ENCODE measurements at regions not wholly inside any gene's neighbourhood (a gene's known extent, or its start where the extent isn't known, plus 50 kb on each side); places are given as distances from the start of the nearest gene placed in this dataset.
"Not testable (repeated sequence)": the region's sequence is repeated elsewhere in the genome, so short reads cannot be mapped to it uniquely, and the experiment has no call there.

DNA sequence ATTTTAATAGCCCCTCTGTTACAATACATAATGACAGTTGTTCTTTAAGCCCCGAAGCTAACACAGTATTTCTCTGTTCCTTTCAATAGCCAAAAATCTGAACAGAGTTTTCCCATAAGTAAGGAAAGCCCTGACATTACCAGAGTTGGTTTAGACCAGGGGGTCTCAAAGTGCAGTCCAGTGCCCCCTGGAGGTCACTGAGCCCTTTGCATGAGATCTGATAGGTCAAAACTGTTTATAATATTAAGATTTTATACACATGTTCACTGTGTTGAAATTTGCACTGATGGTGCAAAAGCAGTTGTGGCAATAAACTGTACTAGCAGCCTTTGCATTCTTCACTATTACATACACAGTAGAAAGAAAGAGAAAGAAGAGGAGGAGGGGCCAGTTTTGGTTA lies 177.1 kb downstream of the SPANXN3 start:
- Mint-ChIP-seq H3K4me3 (ENCODE audit: low read depth, unreplicated experiment) (no peak overlapping the region), H3K9me3 (ENCODE audit: low read depth, unreplicated experiment) (peaks cover 18% of the 10 kb centered on the region), H3K27me3 (ENCODE audit: unreplicated experiment) (no peaks in the 10 kb centered on the region), H3K4me1 (ENCODE audit: low read depth, unreplicated experiment) (no peaks in the 10 kb centered on the region), H3K27ac (ENCODE audit: unreplicated experiment) (no peak overlapping the region), H3K36me3 (ENCODE audit: insufficient read depth, unreplicated experiment) (no peaks in the 10 kb centered on the region)
- CTCF ChIA-PET, result no interaction called here
- intact Hi-C loops (cut with micrococcal nuclease; ENCODE audit: unreplicated experiment), result no loop called here
- no peak for DNase-seq
- BruUV-seq (replicated peaks), result no TSS peak
- TF ChIP-seq, protein P1, sequence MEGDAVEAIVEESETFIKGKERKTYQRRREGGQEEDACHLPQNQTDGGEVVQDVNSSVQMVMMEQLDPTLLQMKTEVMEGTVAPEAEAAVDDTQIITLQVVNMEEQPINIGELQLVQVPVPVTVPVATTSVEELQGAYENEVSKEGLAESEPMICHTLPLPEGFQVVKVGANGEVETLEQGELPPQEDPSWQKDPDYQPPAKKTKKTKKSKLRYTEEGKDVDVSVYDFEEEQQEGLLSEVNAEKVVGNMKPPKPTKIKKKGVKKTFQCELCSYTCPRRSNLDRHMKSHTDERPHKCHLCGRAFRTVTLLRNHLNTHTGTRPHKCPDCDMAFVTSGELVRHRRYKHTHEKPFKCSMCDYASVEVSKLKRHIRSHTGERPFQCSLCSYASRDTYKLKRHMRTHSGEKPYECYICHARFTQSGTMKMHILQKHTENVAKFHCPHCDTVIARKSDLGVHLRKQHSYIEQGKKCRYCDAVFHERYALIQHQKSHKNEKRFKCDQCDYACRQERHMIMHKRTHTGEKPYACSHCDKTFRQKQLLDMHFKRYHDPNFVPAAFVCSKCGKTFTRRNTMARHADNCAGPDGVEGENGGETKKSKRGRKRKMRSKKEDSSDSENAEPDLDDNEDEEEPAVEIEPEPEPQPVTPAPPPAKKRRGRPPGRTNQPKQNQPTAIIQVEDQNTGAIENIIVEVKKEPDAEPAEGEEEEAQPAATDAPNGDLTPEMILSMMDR (IDR thresholded peaks at IDR 0.05; ENCODE audit: unreplicated experiment), result no peak

DNA sequence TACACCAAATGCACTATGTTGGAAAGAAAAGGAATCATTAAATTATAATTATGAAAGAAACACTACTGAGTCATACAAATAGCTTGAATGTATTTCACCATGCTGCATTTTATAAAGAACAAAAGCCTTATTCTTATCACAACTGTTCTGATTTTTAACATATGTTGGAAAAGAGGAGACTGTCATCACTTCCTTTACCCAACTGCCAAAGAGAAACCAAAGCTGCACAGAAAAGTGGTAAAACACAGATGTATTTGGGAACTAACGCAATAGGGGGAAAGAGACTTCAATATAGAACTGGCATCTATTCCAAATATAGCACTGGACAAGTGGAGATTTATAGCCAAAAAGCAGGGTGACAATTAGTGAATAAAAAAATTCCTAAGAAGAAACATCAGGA lies 181.0 kb downstream of the SPANXN3 start:
- CTCF ChIA-PET, result no interaction called here

DNA sequence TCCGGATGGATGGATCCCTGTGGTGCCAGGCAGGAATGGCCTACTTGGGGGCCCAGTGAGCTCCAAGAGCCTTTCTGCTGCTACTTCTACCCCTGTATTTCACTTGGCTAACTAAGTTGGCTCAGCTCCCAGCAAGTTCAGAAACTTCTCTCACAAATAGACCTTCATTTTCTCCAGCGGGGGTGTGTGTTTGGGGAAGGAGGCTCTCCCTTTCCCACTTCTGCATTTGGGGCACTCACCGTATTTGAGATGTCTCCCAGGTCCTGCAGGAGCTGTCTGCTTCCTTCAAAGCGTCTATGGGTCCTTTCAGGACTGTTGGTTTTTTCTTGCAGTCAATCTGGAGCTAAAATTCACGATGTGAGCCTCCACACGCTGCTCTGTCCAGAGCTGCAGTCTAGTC lies 197.7 kb downstream of the SPANXN3 start:
- H3K36me3 Mint-ChIP-seq (ENCODE audit: insufficient read depth, unreplicated experiment), result no peaks in the 10 kb centered on the region
- H3K9me3 Mint-ChIP-seq (ENCODE audit: low read depth, unreplicated experiment), result peaks cover 12% of the 10 kb centered on the region
- no peaks in the 10 kb centered on the region for H3K4me1 Mint-ChIP-seq (ENCODE audit: low read depth, unreplicated experiment)
- TF ChIP-seq, protein P1 (IDR thresholded peaks at IDR 0.05; ENCODE audit: unreplicated experiment), result no peak
- CTCF ChIA-PET, result no interaction called here
- H3K4me3 Mint-ChIP-seq (ENCODE audit: low read depth, unreplicated experiment), result no peak overlapping the region
- H3K27ac Mint-ChIP-seq (ENCODE audit: unreplicated experiment), result no peak overlapping the region
- no peaks in the 10 kb centered on the region for H3K27me3 Mint-ChIP-seq (ENCODE audit: unreplicated experiment)
- intact Hi-C loops (cut with micrococcal nuclease; ENCODE audit: unreplicated experiment), result no loop called here
- no TSS peak for BruUV-seq (replicated peaks)
- no peak for DNase-seq

More for the DNA sequence above, 181.0 kb downstream of the SPANXN3 start:
- BruUV-seq (replicated peaks), result no TSS peak
- Mint-ChIP-seq H3K27ac (ENCODE audit: unreplicated experiment) (no peak overlapping the region), H3K9me3 (ENCODE audit: low read depth, unreplicated experiment) (peaks cover 16% of the 10 kb centered on the region), H3K4me3 (ENCODE audit: low read depth, unreplicated experiment) (no peak overlapping the region), H3K36me3 (ENCODE audit: insufficient read depth, unreplicated experiment) (no peaks in the 10 kb centered on the region), H3K4me1 (ENCODE audit: low read depth, unreplicated experiment) (no peaks in the 10 kb centered on the region), H3K27me3 (ENCODE audit: unreplicated experiment) (no peaks in the 10 kb centered on the region)
- TF ChIP-seq, protein P1 (IDR thresholded peaks at IDR 0.05; ENCODE audit: unreplicated experiment), result no peak
- DNase-seq, result no peak
- intact Hi-C loops (cut with micrococcal nuclease; ENCODE audit: unreplicated experiment), result no loop called here

DNA sequence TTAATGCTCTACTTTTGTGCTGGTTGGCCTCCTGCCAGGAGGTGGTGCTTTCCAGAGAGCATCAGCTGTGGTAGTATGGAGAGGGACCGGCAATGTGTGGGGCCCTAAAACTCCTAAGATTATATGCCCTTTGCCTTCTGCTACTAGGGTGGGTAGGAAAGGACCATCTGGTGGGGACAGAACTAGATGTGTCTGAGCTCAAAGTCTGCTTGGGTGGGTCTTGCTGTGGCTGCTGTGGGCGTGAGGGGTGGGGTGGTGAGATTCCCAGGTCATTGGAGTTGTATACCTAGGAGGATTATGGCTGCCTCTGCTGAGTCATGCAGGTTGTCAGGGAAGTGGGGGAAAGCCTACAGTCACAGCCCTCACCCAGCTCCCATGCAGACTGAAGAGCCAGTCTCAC lies 198.4 kb downstream of the SPANXN3 start:
- H3K9me3 Mint-ChIP-seq (ENCODE audit: low read depth, unreplicated experiment), result peaks cover 12% of the 10 kb centered on the region
- DNase-seq; H3K27ac Mint-ChIP-seq (ENCODE audit: unreplicated experiment); intact Hi-C loops (cut with micrococcal nuclease; ENCODE audit: unreplicated experiment); BruUV-seq (replicated peaks); H3K4me1 Mint-ChIP-seq (ENCODE audit: low read depth, unreplicated experiment); CTCF ChIA-PET; H3K4me3 Mint-ChIP-seq (ENCODE audit: low read depth, unreplicated experiment); H3K27me3 Mint-ChIP-seq (ENCODE audit: unreplicated experiment); H3K36me3 Mint-ChIP-seq (ENCODE audit: insufficient read depth, unreplicated experiment): not testable (repeated sequence)

DNA sequence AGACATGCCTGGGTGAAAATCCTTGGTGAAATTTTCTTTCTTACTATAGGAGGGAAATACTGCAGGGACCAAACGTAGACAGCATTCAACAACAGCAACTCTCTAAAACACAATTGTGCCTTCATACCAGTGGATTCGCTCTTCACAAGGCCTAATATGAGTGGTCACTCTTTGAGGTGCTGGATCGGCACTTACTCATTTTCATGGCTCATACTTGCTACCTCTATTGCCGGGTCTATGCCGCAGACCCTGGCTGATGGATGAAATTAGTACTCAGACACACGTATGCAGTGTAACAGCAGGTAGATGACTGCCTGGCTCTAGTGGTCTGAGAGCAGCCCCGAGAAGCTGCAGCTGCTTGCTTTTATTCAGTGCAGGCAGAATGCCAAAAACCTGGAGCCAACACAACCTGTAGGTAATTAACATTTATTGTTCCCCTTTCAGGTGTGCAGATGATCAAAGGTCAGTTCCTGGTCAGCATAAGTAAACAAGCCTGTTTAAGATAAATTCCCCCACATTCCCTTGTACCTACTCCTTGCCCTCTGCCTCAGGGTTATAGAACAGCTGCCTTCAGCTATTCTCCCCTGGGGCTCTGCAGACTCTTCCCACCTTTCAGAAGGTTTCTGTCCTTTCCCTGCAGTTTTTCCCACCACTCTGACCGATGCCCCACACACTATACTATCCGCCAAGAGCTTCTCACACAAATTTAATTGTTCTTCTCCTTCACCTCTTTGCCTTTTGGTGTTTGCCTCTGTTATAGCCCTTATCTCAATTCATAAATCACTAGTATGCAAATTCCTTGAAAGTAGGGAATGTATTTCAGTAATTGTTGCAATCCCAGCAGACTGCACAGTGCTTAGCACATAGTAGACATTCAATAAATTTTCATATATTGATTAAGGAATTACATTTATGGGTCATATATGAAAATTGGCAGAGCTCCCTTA lies 210.0 kb downstream of the SPANXN3 start:
- DNase-seq, result no peak
- no peaks in the 10 kb centered on the region for H3K36me3 Mint-ChIP-seq (ENCODE audit: insufficient read depth, unreplicated experiment)
- CTCF ChIA-PET, result no interaction called here
- peaks cover 8% of the 10 kb centered on the region for H3K9me3 Mint-ChIP-seq (ENCODE audit: low read depth, unreplicated experiment)
- TF ChIP-seq, protein P1 (IDR thresholded peaks at IDR 0.05; ENCODE audit: unreplicated experiment), result no peak
- H3K27ac Mint-ChIP-seq (ENCODE audit: unreplicated experiment), result no peak overlapping the region
- H3K4me1 Mint-ChIP-seq (ENCODE audit: low read depth, unreplicated experiment), result no peaks in the 10 kb centered on the region
- no peaks in the 10 kb centered on the region for H3K27me3 Mint-ChIP-seq (ENCODE audit: unreplicated experiment)
- intact Hi-C loops (cut with micrococcal nuclease; ENCODE audit: unreplicated experiment), result loop anchor here (10.0 kb wide), 1 partner anchor 1778 kb away; no protein-coding TSS in a partner anchor
- no peak overlapping the region for H3K4me3 Mint-ChIP-seq (ENCODE audit: low read depth, unreplicated experiment)
- no TSS peak for BruUV-seq (replicated peaks)

Data from Calu3 (cell line).